ENCODE measurements at regions not wholly inside any gene's neighbourhood (a gene's known extent, or its start where the extent isn't known, plus 50 kb on each side); places are given as distances from the start of the nearest gene placed in this dataset.
A peak's percentile ranks its signal among the peaks of the same experiment; 100 is the strongest.

GRCh38 chr6:55993418-55993817 is 118.0 kb upstream of the BMP5 start:
- no peak overlapping the region for H3K4me3 ChIP-seq (ENCODE audit: low read depth, low read length)
- no peak for DNase-seq (ENCODE audit: low read depth)
- TF ChIP-seq, protein P1, sequence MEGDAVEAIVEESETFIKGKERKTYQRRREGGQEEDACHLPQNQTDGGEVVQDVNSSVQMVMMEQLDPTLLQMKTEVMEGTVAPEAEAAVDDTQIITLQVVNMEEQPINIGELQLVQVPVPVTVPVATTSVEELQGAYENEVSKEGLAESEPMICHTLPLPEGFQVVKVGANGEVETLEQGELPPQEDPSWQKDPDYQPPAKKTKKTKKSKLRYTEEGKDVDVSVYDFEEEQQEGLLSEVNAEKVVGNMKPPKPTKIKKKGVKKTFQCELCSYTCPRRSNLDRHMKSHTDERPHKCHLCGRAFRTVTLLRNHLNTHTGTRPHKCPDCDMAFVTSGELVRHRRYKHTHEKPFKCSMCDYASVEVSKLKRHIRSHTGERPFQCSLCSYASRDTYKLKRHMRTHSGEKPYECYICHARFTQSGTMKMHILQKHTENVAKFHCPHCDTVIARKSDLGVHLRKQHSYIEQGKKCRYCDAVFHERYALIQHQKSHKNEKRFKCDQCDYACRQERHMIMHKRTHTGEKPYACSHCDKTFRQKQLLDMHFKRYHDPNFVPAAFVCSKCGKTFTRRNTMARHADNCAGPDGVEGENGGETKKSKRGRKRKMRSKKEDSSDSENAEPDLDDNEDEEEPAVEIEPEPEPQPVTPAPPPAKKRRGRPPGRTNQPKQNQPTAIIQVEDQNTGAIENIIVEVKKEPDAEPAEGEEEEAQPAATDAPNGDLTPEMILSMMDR (IDR thresholded peaks at IDR 0.05; ENCODE audit: low read depth, low read length, missing control alignments), result no peak

DNA sequence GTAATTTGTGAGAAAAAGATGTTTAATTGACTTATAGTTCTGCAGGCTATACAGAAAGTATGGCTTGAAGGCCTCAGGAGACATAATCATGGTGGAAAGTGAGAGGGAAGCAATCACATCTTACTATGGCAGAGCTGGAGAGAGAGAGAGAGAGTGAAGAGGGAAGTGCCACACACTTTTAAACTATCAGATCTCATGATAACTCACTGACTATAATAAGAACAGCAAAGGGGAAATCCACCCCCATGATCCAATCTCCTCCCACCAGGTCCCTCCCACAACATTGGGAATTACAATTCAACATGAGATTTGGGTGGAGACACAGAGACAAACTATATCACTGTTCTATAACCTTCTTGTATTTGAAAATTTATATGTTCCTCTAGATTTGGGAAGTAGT is 117.2 kb upstream of the BMP5 start:
- DNase-seq (ENCODE audit: low read depth), result no peak
- no peak overlapping the region for H3K4me3 ChIP-seq (ENCODE audit: low read depth, low read length)
- TF ChIP-seq, protein P1 (IDR thresholded peaks at IDR 0.05; ENCODE audit: low read depth, low read length, missing control alignments), result no peak

DNA sequence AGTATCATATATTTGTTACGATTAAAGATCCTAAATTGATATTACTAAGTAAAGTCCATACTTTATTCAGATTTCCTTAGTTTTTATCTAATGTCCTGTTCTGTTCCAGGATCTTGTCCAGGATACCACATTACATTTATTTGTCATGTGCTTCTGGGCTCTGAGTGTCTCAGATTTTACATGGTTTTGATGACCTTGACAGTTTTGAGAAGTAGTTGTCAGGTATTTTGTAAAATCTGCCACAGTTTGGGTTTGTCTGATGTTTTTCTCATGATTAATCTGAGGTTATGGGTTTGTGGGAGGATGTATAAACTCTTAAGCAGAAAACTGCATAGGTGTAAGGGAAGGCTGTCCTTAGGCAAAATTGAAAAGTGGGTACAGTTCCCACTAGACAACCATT is 109.9 kb upstream of the BMP5 start:
- H3K4me3 ChIP-seq (ENCODE audit: low read depth, low read length), result no peak overlapping the region
- no peak for DNase-seq (ENCODE audit: low read depth)
- TF ChIP-seq, protein P1 (IDR thresholded peaks at IDR 0.05; ENCODE audit: low read depth, low read length, missing control alignments), result no peak

GRCh38 chr6:55983861-55984260 is 108.5 kb upstream of the BMP5 start:
- TF ChIP-seq, protein P1 (IDR thresholded peaks at IDR 0.05; ENCODE audit: low read depth, low read length, missing control alignments), result no peak
- no peak overlapping the region for H3K4me3 ChIP-seq (ENCODE audit: low read depth, low read length)
- no peak for DNase-seq (ENCODE audit: low read depth)

- DNase-seq (ENCODE audit: low read depth), result no peak
- H3K4me3 ChIP-seq (ENCODE audit: low read depth, low read length), result no peak overlapping the region
- TF ChIP-seq, protein P1 (IDR thresholded peaks at IDR 0.05; ENCODE audit: low read depth, low read length, missing control alignments), result no peak
These were observed 106.3 kb upstream of the BMP5 start for GRCh38 chr6:55981660-55982059.

DNA sequence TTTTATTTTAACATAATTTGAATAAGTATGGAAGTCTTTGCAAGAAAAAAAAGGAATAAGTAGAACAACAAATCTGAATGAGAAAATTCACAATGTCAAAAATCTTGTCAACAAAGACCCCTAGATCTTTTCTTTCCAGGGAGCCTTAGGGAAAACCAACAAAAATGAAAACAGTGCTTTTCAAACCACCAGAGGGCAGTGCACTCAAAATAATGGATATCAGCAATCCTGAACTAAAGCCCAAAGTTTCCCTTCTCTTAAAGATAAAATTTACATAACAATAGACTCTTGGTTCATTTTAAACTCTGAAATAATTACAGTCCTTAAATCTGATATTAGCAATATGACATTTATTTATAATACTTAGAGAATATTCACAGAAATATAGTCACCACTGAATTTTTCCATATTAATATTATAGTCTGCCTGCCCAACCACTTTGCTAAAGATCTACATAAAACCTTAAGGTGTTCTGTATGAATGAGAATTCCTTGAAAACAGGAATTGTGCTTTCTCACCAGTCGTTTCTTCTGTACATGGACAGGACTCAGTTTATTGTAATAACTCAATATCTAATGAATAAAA is 105.3 kb upstream of the BMP5 start:
- H3K4me3 ChIP-seq (ENCODE audit: low read depth, low read length), result no peak overlapping the region
- TF ChIP-seq, protein P1 (IDR thresholded peaks at IDR 0.05; ENCODE audit: low read depth, low read length, missing control alignments), result peak; percentile 56
- no peak for DNase-seq (ENCODE audit: low read depth)

- TF ChIP-seq, protein P1 (IDR thresholded peaks at IDR 0.05; ENCODE audit: low read depth, low read length, missing control alignments), result no peak
- DNase-seq (ENCODE audit: low read depth), result no peak
- no peak overlapping the region for H3K4me3 ChIP-seq (ENCODE audit: low read depth, low read length)
These were observed 104.1 kb upstream of the BMP5 start for GRCh38 chr6:55979526-55979925.

Measured in GM12864 (cell line).